ENCODE measurements at regions not wholly inside any gene's neighbourhood (a gene's known extent, or its start where the extent isn't known, plus 50 kb on each side); places are given as distances from the start of the nearest gene placed in this dataset.
A peak's percentile ranks its signal among the peaks of the same experiment; 100 is the strongest.
"Not testable (repeated sequence)": the region's sequence is repeated elsewhere in the genome, so short reads cannot be mapped to it uniquely, and the experiment has no call there.

GRCh38 chr10:78344257-78344656, 310.6 kb downstream of the RPS24 start:
- DNase-seq: not testable (repeated sequence)

GRCh38 chr10:78345515-78345914, 311.9 kb downstream of the RPS24 start:
- DNase-seq: not testable (repeated sequence)

- no peak for DNase-seq
Measured at GRCh38 chr10:78346721-78347120, 313.1 kb downstream of the RPS24 start.

GRCh38 chr10:78348411-78349164, 314.9 kb downstream of the RPS24 start:
- no peak for DNase-seq

GRCh38 chr10:78349165-78349516, 315.5 kb downstream of the RPS24 start:
- DNase-seq: no peak

GRCh38 chr10:78349911-78350663, 316.4 kb downstream of the RPS24 start:
- no peak for DNase-seq

GRCh38 chr10:78351283-78351682, 317.6 kb downstream of the RPS24 start:
- no peak for DNase-seq

- DNase-seq: no peak
Measured at GRCh38 chr10:78351809-78352208, 318.1 kb downstream of the RPS24 start.

- DNase-seq: no peak
Measured at GRCh38 chr10:78353636-78354035, 320.0 kb downstream of the RPS24 start.

- DNase-seq: no peak
Measured at GRCh38 chr10:78354101-78354500, 320.4 kb downstream of the RPS24 start.

- no peak for DNase-seq
Measured at GRCh38 chr10:78356291-78356900, 322.7 kb downstream of the RPS24 start.

- no peak for DNase-seq
Measured at GRCh38 chr10:78357141-78358063, 323.7 kb downstream of the RPS24 start.

- DNase-seq: no peak
Measured at GRCh38 chr10:78358351-78358750, 324.7 kb downstream of the RPS24 start.

GRCh38 chr10:78358982-78359381, 325.3 kb downstream of the RPS24 start:
- DNase-seq: no peak

GRCh38 chr10:78359640-78360091, 326.0 kb downstream of the RPS24 start:
- DNase-seq: no peak

GRCh38 chr10:78360284-78360683, 326.6 kb downstream of the RPS24 start:
- no peak for DNase-seq

GRCh38 chr10:78361031-78361430, 327.4 kb downstream of the RPS24 start:
- peak in 1 of 4 experiments; percentile 16 for DNase-seq

GRCh38 chr10:78362406-78363022, 328.9 kb downstream of the RPS24 start:
- DNase-seq: peak; percentile 72 to 89 (median 84)

GRCh38 chr10:78363190-78363589, 329.5 kb downstream of the RPS24 start:
- DNase-seq: no peak

GRCh38 chr10:78365694-78366093, 332.0 kb downstream of the RPS24 start:
- DNase-seq: no peak

- DNase-seq: no peak
Measured at GRCh38 chr10:78366663-78367411, 333.2 kb downstream of the RPS24 start.

Measured in suppressor macrophage (primary cell).